Stimulated activated CD4-positive, alpha-beta T cell treated with anti-CD3 and anti-CD28 coated beads, Interleukin-2, amount 100 ng/mL, for 24 hours (primary cell): ENCODE measurements at regions not wholly inside any gene's neighbourhood (a gene's known extent, or its start where the extent isn't known, plus 50 kb on each side); places are given as distances from the start of the nearest gene placed in this dataset.
"Not testable (repeated sequence)": the region's sequence is repeated elsewhere in the genome, so short reads cannot be mapped to it uniquely, and the experiment has no call there.

Experiments used
- DNase-seq, 2 donors: peaks; one replicate each; pipeline ENCODE4 v3.0.0-alpha.2; 2020

- no peak for DNase-seq
Observed at GRCh38 chr1:188496506-188496905, 1667.8 kb downstream of the PLA2G4A start.

DNA sequence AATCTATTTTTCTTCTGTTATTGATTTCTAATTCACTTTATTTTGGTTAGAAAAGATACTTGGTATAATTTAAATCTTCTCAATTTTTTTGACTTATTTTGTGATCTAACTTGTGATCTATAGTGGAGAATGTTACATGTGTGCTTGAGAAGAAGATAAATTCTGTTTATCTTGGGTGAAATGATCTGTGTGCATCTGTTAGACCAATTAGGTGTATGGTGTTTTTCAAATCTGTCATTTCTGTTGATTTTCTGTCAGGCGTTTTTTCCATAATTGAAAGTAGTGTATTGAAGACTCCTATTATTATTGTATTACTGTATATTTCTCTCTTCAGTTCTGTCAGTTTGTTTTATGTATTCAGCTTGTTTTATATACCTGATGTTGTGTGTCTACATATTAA, 1668.3 kb downstream of the PLA2G4A start:
- no peak for DNase-seq

DNA sequence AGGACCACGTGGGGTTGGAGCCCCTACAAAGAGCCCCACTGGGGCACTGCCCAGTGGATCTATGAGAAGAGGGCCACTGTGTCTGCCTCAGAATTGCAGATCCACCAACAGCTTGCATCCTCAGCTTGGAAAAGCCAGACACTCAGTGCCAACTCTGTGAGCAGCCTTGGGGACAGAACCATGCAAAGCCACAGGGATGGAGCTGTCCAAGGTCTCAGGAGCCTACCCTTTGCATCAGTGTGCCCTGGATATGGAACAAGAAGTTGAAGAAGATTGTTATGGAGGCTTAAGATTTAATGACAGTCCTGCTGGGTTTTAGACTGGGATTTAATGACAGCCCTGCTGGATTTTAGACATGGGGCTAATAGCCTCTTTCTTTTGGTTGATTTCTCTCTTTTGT, 1670.9 kb downstream of the PLA2G4A start:
- no peak for DNase-seq

DNA sequence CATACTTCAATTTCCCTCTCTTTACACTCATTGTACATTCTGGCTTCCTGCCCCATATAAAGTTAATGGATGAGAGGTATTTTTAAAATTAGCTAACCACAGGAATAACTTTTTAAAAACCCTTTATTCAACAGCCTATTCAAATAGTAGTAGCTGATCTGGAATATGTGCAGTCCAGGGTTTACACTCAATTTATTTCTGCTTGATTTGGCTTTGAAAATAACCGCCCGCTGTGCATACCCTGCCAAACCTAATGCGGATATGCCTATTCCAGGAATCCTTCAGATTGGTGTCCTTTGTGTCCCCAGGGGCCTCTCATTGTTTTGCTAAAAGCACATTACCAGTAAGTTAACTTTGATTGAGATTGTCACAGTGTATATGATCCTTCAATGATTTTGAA, 1686.2 kb downstream of the PLA2G4A start:
- DNase-seq: no peak

GRCh38 chr1:188517139-188517538, 1688.4 kb downstream of the PLA2G4A start:
- no peak for DNase-seq

GRCh38 chr1:188551176-188551575, 1722.4 kb downstream of the PLA2G4A start:
- DNase-seq: no peak

GRCh38 chr1:188557053-188557452, 1728.3 kb downstream of the PLA2G4A start:
- DNase-seq: no peak

GRCh38 chr1:188582911-188583532, 1754.3 kb downstream of the PLA2G4A start:
- DNase-seq: no peak

DNA sequence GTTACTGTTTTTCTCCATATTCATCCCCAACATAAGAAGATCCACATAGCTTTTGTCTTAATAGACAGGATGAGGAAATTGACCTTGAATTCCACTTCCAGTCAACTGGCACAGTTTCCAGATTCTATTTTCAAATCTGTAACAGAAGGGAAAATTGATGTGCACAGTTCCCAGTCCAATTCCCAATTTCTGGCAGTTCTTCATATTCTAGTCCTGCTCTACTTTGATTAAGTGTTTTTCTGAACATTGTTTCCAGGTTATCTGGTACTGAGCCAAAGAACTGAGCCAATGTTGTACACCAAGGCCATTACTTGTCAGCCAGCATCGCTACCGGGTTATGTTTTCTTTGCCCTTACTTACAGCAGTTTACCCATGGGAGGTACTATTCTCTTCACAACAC, 1755.4 kb downstream of the PLA2G4A start:
- no peak for DNase-seq

GRCh38 chr1:188590641-188591040, 1761.9 kb downstream of the PLA2G4A start:
- DNase-seq: no peak

DNA sequence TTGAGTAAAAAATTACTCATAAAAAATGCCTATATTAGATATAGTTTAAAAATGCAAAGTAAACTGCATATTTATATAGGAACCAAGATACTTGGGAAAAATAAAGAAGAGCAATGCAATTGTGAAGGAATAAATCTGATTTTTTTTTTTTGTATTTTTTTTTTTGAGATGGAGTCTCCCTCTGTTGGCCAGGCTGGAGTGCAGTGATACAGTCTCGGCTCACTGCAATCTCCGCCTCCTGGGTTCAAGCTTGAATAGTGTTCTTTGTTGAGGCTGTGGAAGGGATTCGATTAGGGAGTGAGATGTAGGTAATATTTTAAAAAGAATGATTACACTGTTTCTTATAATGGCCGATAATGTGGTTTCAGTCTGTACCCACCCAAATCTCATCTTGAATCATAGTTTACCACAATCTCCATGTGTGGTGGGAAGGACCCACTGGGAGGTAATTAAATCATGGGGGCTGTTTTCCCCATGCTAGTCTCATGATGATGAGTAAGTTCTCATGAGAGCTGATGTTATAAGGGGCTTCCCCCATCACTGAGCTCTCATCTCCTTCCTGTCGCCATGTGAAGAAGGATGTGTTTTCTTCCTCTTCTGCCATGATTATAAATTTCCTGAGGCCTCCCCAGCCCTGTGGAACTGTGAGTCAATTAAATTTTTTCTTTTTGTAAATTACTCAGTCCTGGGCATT, 1765.9 kb downstream of the PLA2G4A start:
- DNase-seq: no peak

DNA sequence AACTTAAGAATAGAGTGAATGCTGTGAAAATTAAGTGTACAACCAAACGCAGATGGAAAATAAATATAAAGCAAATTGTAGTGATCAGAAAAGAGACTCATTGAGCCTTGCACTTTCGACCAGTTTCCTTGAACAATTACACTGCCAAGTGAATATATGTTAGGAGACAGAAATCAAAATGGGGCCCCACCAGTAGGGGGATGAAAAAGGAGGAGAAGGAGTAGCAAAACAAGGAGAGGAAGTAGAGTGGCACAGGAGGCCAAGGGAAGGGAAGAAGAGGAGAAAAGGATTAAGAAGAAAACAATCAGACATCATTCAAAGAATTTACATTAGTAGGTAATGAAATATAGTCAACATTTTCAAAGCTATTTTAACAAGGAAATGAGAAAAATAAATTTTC, 1770.6 kb downstream of the PLA2G4A start:
- DNase-seq: no peak

DNA sequence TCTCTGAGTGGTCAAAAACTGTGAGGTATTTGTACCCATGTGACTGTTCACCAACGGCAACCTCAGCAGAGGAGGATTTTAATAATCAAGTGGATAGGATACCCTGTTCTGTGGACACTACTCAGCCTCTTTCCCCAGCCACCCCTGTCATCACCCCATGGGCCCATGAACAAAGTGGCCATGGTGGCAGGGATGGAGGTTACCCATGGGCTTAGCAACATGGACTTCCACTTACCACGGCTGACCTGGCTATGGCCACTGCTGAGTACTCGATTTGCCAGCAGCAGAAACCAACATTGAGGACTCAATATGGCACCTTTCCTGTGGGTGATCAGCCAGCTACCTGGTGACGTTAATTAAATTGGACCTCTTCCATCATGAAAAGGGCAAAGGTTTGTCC, 1782.7 kb downstream of the PLA2G4A start:
- no peak for DNase-seq

DNA sequence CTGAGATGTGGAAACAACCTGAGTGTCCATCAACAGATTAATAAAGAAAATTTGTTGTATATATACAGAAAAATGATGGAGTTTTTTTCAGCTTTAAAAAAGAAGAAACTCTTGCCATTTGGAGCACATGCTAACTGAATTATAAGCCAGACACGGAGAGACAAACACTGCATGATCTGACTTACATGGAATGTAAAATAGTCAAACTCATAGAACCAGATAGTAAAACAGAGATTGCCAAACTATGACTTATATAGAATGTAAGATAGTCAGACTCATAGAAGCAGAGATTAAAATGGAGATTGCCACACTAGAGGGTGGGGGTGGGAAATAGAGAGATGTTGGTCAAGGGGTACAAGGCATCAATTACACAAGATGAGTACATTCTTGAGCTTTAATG, 1786.6 kb downstream of the PLA2G4A start:
- no peak for DNase-seq

- no peak for DNase-seq
Observed at GRCh38 chr1:188620236-188620635, 1791.5 kb downstream of the PLA2G4A start.

DNA sequence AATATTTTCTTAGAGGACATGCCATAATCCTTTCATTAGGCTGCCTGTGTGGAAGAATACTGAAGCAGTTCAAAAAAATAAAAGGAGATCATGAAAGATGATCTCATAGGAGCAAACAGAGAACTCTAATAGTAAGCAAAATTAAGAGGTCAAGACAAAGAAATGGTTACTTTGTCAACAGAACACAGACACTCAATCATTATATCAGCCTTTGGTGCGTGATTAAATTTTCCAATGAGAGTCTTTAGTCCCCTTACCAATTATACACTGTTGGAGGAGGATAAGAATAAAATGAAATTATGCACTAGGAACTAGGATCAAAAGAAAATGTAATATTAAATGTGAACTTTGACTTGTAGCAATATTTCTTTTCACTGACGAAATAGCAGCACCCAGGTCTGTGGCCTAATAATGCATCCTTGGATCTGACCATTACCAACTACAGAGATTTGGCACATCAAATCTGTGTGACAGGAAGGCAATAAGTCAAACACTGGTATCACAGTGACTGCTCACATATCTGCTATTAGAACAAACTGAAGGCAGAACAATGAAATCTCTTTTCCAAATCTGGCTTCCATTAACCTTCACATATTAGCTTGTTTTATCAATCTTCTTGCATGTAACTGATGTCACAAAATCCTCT, 1812.9 kb downstream of the PLA2G4A start:
- no peak for DNase-seq

GRCh38 chr1:188642704-188643103, 1814.0 kb downstream of the PLA2G4A start:
- no peak for DNase-seq

DNA sequence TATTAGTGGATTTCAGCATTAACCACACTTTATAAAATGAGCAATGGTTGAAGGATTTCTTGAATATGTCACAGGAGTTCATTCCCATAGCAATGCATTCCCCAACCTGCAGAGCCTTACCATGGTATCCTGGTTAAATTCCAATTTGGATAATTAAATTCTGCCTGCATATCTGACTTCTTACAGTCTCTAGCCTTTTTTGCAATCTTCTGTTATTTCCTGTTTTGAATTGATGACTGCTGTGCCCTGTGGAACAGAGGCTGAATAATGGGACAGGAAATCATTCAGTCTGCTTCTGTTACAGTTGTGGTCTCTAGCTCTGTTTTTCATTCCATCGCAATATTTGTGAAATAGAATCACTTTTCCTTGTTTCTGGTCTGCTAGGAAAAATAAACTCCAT, 1823.9 kb downstream of the PLA2G4A start:
- DNase-seq: no peak

- DNase-seq: not testable (repeated sequence)
Observed at GRCh38 chr1:188655966-188656365, 1821.7 kb downstream of the BRINP3 start.

- no peak for DNase-seq
Observed at GRCh38 chr1:188660572-188660971, 1817.1 kb downstream of the BRINP3 start.

DNA sequence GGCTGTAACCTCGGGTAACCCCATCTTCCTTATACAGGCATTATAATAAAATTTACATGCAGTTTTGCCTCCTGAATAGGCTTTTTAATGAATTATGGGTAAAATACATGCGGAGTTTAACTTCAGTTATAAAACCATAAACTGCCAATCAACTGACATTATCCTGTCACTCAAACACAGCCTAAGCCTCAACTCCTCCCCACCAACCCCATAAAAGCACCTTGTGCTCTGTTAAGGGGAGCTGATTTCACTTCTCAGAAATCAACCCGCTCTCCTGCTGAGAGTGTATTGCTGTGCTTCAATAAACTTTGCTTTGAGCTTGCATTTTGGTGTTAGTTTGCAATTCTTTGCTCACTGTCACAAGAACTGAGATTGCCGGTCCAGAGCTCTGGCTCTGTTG, 1812.2 kb downstream of the BRINP3 start:
- no peak for DNase-seq

- no peak for DNase-seq
Observed at GRCh38 chr1:188668083-188668482, 1809.6 kb downstream of the BRINP3 start.

DNA sequence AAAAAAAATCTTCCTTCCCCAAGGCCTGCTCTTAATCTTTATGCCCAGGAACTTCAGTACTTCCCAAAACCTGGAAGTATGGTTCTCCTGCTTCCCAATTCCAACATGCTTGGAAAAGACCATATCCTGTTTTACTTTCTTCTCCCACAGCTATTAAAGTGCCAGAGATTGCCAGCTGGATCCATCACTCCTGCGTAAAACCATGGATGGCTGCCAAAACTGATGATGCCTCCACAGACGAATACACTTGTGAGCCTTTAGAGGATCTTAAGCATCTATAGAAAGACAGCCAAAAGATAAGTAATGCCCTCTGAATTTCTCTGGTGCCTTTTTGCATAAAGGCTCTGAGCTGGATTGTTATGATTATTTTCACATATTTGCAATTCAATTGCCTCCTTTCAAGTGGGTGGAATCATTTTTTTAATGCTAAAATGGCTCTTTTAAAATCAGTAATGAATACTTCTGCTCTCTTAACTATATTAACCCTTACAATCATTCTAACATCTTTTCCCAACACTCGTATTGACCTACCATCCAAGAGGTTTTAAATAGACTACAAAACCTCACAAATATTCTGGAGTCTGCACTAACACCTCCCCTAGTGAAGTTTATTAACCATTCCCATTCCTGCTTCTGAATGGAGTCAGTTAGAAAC, 1807.8 kb downstream of the BRINP3 start:
- DNase-seq: no peak

DNA sequence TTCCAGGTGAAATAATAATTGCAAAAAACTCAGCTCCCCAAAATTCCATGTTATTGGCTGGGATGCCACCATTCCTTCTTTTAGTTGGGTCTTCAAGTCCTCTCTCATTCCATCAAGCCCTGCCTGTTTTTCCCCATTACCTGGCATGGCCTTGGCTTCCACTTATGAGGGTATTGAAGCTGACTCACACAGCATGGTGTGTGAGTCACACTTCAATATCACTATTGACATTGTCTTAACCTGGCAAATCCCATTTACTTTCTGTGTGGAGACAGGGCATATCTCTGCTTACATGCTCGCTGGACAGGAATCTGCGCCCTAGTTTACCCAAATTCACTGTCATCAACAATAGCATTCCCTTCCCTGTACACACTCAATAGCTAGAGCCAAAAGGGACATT, 1806.8 kb downstream of the BRINP3 start:
- DNase-seq: no peak
